PFSK-1 (cell line): ENCODE measurements at regions not wholly inside any gene's neighbourhood (a gene's known extent, or its start where the extent isn't known, plus 50 kb on each side); places are given as distances from the start of the nearest gene placed in this dataset.

Experiments
- FOXP2 ChIP-seq: optimal IDR thresholded peaks from 2 replicates; pipeline ENCODE3; 2011; ENCODE audit warnings: borderline replicate concordance, control low read depth, inconsistent platforms; ENCODE audit not compliant: insufficient read depth; ENCODE audit errors: extremely low read length, extremely low read depth
- POLR2AphosphoS5 ChIP-seq: IDR thresholded peaks from 2 replicates; pipeline ENCODE4 v1.6.1; 2012; ENCODE audit warnings: low read depth, mild to moderate bottlenecking, control low read depth, low read length, moderate library complexity
- REST ChIP-seq, 2 experiments: IDR thresholded peaks; 2 replicates each; pipeline versions ENCODE4 v1.6.1 to v1.8.0; 2011 to 2012; ENCODE audit warnings: low read depth in 2 of 2, low read length in 2 of 2, control low read depth in 1 of 2, inconsistent platforms in 1 of 2, mild to moderate bottlenecking in 1 of 2, moderate library complexity in 1 of 2; ENCODE audit not compliant: insufficient read depth in 1 of 2
- SIN3A ChIP-seq: IDR thresholded peaks from 2 replicates; pipeline ENCODE4 v1.6.1; 2012; ENCODE audit warnings: mild to moderate bottlenecking, low read length, moderate library complexity, borderline replicate concordance; ENCODE audit not compliant: insufficient read depth
- TAF1 ChIP-seq: IDR thresholded peaks from 2 replicates; pipeline ENCODE4 v1.6.1; 2012; ENCODE audit warnings: low read length, control low read depth, borderline replicate concordance; ENCODE audit not compliant: insufficient read depth

GRCh38 chr1:191034132-191034531, 556.5 kb upstream of the BRINP3 start:
- TF ChIP-seq REST (IDR thresholded peaks at IDR 0.05; ENCODE audit: insufficient read depth in 1 of 2, low read depth in 2 of 2, low read length in 2 of 2) (no peak), POLR2AphosphoS5 (no peak), SIN3A (no peak), FOXP2 (no peak), TAF1 (no peak)

GRCh38 chr1:191043066-191043465, 565.4 kb upstream of the BRINP3 start:
- TF ChIP-seq REST (IDR thresholded peaks at IDR 0.05; ENCODE audit: insufficient read depth in 1 of 2, low read depth in 2 of 2, low read length in 2 of 2): no peak
- no peak for TF ChIP-seq POLR2AphosphoS5
- no peak for TF ChIP-seq FOXP2
- no peak for TF ChIP-seq TAF1
- no peak for TF ChIP-seq SIN3A

GRCh38 chr1:191049781-191050180, 572.1 kb upstream of the BRINP3 start:
- no peak for TF ChIP-seq POLR2AphosphoS5
- no peak for TF ChIP-seq REST (IDR thresholded peaks at IDR 0.05; ENCODE audit: insufficient read depth in 1 of 2, low read depth in 2 of 2, low read length in 2 of 2)
- no peak for TF ChIP-seq TAF1
- TF ChIP-seq SIN3A: no peak
- no peak for TF ChIP-seq FOXP2

- TF ChIP-seq SIN3A (no peak), FOXP2 (no peak), POLR2AphosphoS5 (no peak), REST (IDR thresholded peaks at IDR 0.05; ENCODE audit: insufficient read depth in 1 of 2, low read depth in 2 of 2, low read length in 2 of 2) (no peak), TAF1 (no peak)
These were observed 575.2 kb upstream of the BRINP3 start for GRCh38 chr1:191052888-191053287.

- TF ChIP-seq SIN3A (no peak), FOXP2 (no peak), TAF1 (no peak), REST (IDR thresholded peaks at IDR 0.05; ENCODE audit: insufficient read depth in 1 of 2, low read depth in 2 of 2, low read length in 2 of 2) (no peak), POLR2AphosphoS5 (no peak)
These were observed 587.7 kb upstream of the BRINP3 start for GRCh38 chr1:191065346-191065745.
